22Rv1 (cell line): ENCODE measurements at regions not wholly inside any gene's neighbourhood (a gene's known extent, or its start where the extent isn't known, plus 50 kb on each side); places are given as distances from the start of the nearest gene placed in this dataset.

Experiments
- H3K27ac ChIP-seq: fragments of 450-650 bp; 2 replicates; pipeline ENCODE4 v1.5.1; 2017
- CTCF ChIP-seq: fragments of 450-650 bp; IDR thresholded peaks from 2 replicates; pipeline ENCODE4 v1.5.1; 2017; ENCODE audit warnings: mild to moderate bottlenecking
- ZFX ChIP-seq: fragments of 450-650 bp; IDR thresholded peaks from 2 replicates; pipeline ENCODE4 v1.6.1; 2017; ENCODE audit warnings: antibody characterized with exemption, borderline replicate concordance

GRCh38 chr5:39808656-39809055, 383.9 kb upstream of the DAB2 start:
- no peak overlapping the region for H3K27ac ChIP-seq
- TF ChIP-seq CTCF (no peak), ZFX (no peak)

GRCh38 chr5:39801306-39801705, 376.5 kb upstream of the DAB2 start:
- no peak for TF ChIP-seq CTCF
- no peak for TF ChIP-seq ZFX
- no peak overlapping the region for H3K27ac ChIP-seq

- no peak overlapping the region for H3K27ac ChIP-seq
- no peak for TF ChIP-seq CTCF
- no peak for TF ChIP-seq ZFX
Observed at GRCh38 chr5:39800042-39800601, 375.3 kb upstream of the DAB2 start.

- no peak overlapping the region for H3K27ac ChIP-seq
- TF ChIP-seq CTCF: no peak
- no peak for TF ChIP-seq ZFX
Observed at GRCh38 chr5:39799242-39799641, 374.5 kb upstream of the DAB2 start.

- TF ChIP-seq CTCF: no peak
Observed at GRCh38 chr5:39794513-39795210, 369.9 kb upstream of the DAB2 start.

GRCh38 chr5:39785410-39785809, 360.6 kb upstream of the DAB2 start:
- no peak for TF ChIP-seq CTCF
- no peak for TF ChIP-seq ZFX
- H3K27ac ChIP-seq: no peak overlapping the region

More at GRCh38 chr5:39794513-39795210, 369.9 kb upstream of the DAB2 start:
- H3K27ac ChIP-seq: no peak overlapping the region

- H3K27ac ChIP-seq: no peak overlapping the region
- TF ChIP-seq ZFX (no peak), CTCF (no peak)
Observed at GRCh38 chr5:39783756-39784421, 359.1 kb upstream of the DAB2 start.
